Activated CD4-positive, alpha-beta T cell treated with anti-CD3 and anti-CD28 coated beads for 24 hours (primary cell): ENCODE measurements at regions not wholly inside any gene's neighbourhood (a gene's known extent, or its start where the extent isn't known, plus 50 kb on each side); places are given as distances from the start of the nearest gene placed in this dataset.
"Not testable (repeated sequence)": the region's sequence is repeated elsewhere in the genome, so short reads cannot be mapped to it uniquely, and the experiment has no call there.

ENCODE experiments used
- DNase-seq, 2 donors: peaks; one replicate each; pipeline ENCODE4 v3.0.0-alpha.2; 2020; ENCODE audit warnings: low read depth in 2 of 2

DNA sequence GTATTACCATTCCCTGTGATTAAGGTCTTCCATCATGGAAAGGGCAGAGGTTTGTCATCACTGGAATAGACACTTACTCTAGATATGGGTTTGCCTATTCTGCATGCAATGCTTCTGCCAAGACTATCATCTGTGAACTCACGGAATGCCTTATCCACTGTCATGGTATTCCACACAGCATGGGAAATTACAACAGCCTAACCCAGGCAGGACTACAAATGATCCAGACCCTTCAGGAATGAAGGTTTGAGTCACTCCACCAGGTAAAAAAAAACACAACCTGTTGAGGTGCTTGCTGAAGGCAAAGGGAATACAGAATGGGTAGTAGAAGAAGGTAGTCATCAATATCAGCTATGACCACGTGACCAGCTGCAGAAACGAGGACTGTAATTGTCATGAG, 89.0 kb upstream of the RANBP6 start:
- not testable (repeated sequence) for DNase-seq

DNA sequence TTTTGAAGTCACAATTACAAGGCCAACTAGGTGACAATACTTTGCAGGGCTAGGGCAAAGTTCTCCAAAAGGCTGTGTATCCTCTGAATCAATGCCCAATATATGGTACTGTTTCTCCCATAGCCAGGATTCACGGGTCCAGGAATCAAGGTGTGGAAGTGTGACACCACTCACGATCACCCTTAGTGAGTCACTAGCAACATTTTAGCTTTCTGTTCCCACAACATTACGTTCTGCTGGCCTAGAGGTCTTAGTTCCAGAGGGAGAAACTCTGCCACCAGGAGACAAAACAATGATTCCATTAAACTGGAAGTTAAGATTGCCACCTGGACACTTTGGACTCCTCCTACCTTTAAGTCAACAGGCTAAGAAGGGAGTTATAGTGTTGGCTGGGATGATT, 88.5 kb upstream of the RANBP6 start:
- DNase-seq: not testable (repeated sequence)

DNA sequence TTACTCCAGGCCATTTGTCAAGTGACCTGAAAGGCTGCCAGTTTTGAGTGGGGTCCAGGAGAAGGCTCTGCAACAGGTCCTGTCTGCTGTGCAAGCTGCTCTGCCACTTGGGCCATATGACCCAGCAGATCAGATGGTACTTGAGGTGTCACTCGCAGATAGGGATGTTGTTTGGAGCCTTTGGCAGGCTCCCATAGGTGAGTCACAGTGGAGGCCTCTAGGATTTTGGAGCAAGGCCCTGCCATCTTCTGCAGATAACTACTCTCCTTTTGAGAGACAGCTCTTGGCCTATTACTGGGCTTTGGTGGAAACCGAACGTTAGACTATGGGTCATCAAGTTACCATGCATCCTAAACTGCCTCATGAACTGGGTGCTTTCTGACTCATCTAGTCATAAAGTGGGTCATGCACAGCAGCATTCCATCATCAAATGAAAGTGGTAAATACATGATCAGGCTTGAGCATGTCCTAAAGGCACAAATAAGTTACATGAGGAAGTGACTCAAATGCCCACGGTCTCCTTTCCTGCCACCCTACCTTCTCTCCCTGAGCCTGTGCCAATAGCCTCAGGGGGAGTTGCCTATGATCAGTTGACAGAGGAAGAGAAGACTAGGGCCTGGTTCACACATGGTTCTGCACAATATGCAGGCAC, 87.0 kb upstream of the RANBP6 start:
- DNase-seq: not testable (repeated sequence)

DNA sequence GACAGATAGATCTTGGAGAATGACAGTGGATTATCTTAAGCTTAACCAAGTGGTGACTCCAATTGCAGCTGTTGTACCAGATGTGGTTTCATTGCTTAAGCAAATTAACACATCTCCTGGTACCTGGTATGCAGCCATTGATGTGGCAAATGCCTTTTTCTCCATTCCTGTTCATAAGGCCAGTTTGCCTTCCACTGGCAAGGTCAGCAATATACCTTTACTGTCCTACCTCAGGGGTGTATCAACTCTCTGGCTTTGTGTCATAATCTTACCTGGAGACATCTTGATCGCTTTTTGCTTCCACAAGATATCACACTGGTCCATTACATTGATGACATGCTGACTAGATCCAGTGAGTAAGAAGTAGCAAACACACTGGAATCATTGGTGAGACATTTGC, 86.3 kb upstream of the RANBP6 start:
- not testable (repeated sequence) for DNase-seq

DNA sequence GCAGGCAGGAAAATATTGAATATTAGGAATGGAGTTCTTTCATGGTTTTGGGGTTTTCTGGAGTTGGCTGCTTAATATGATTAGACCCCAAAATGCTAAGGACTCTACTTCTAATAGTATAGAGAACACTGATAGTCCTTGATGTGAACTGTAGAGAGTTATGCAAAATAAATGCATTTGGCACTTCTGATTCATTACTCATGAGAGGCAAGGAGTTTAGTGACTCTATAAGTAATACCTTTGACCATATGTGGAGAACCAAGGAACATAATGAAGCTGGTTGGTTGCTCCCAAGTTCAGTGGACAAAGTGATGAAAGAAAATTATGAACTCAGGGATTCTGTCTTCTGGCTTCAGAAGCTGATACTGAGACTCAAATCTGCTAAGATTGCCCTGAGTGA, 83.9 kb upstream of the RANBP6 start:
- DNase-seq: not testable (repeated sequence)

DNA sequence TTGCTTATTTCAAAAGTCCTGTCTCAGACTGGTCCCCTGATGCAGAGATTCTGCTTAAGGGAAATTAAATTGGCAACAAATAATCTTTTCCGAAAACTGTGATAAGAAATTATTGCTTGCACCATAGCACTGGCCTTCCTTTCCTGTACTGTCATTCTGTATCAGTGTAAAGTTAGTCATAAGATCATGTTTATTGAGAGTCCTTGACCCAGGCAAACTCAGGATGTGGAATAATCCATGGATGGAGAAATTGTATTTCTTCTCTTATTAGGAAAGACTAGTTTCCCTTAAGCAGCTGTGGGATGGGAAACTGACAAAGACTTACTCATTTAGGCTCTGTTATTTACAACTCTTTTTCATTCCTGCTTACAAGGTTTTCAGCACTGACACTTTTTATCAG, 83.0 kb upstream of the RANBP6 start:
- no peak for DNase-seq

DNA sequence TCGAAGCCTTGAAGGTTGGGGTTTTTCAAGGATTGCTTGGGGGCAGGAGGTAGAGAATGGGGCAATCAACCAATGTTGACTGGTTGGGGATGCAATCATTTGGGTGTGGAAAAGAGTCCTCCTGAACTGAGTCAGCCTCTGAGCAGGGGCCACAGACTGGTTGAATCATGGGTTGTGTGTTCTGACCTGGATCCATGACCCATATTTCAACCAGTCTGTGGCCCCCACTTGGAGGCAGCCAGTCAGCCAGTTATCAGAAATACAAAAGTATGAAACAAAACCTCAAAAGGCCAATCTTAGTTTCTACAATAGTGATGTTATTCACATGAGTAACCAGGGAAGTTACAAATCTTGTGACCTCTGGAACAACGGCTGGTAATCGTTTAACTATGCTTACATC, 81.4 kb upstream of the RANBP6 start:
- no peak for DNase-seq

DNA sequence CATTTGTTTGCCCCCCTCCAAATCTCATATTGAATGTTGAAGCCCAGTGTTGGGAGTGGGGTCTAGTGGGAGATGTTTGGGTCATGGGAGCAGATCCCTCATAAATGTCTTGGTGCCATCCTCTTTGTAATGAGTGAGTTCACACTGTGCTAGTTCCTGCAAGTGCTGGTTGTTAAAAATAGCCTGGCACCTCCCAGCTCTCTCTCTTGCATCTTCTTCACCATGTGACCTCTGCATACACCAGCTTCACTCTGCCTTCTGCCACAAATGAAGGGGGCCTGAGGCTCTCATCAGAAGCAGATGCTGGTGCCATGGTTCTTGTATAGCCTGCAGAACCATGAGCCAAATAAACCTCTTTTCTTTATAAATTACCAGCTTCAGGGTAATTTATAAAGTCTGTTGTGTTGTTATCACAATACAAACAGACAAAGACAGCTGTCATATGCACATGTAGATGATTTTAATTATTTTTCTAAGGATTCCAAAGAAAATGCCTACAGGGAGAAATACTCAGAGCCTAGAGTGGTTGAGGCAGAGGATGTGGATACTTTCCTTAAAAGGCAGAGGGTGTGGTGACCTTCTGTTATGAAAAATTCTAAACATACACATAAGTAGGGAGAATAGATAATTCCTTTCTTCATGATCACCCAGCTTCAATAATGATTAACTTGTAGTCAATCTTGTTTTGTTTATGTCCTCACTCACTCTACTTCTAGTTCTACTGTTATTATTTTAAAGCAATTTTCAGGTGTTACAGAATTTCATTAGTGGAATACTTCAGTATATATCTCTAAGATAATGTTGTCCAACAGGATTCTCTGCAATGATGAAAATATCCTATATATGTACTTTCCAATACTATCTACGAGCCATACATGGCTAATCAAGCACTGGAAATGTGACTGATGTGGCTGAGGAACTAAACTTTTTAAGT, 75.1 kb upstream of the RANBP6 start:
- no peak for DNase-seq

DNA sequence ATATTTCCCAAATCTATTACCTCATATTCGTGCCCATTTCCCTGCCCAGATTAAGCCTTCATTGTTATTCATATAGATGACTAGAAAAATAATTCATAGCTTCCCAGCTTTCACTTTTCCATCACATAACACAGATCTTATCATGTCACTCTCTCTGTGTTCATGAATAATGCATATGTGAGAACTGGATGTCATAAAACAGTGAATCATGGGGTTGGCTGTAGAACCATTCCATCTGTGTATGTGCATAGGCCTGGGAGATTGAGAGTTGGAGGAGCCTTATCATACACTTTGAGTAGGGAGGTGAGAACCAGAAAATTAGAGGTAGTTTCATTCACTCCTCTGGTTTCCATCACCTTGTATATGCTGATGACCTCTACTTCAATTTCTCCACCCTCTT, 73.9 kb upstream of the RANBP6 start:
- no peak for DNase-seq

DNA sequence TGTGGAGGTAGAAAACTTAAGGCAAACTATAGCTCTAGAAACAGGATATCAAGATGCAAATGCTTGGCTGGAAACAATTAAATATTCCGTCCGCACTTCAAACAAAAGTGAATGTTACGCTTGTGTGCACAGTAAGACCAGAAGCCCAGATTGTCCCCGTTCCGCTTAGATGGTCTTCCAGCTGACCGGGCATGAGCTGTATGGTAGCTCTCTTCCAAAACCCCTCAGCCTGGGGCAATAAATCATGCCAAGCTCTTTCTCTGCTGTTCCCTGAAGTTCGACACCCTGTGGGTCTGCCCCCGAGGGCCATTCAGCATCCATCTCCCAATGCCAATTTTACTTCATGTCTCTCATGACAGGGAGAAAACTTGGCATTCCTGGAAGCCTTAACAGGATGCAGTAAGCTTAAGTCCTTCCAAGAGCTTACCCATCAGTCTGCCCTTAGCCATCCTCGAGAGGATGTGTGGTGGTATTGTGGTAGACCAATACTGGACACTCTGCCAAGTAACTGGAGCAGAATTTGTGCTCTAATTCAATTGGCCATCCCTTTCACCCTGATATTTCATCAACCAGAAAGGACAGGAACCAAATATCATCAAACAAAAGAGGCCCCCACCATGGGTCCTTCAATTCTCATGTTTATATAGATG, 70.7 kb upstream of the RANBP6 start:
- DNase-seq: no peak

DNA sequence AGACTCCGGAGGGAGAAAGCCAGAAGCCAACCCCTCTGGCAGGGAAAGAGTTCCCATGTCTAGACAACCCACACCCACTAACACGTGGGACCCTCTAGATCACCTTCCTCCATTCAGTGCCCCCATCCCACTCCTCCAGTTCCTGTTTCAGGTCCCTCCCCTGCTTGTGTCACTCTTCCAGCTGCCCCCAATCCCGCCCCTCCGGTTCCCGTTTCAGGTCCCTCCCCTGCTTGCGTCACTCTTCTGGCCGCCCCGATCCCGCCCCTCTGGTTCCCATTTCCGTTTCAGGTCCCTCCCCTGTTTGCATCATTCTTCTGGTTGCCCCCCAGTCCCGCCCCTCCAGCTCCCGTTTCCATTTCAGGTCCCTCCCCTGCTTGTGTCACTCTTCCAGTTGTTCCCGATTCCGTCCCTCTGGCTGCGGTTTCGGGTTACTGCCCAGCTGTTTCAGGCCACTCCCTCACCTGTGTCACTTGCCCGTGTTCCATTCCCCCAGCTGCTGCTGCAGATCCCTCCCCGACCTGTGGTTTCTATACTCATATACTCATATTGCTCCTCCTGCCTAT, 64.8 kb upstream of the RANBP6 start:
- peak; percentile 53 to 66 for DNase-seq

DNA sequence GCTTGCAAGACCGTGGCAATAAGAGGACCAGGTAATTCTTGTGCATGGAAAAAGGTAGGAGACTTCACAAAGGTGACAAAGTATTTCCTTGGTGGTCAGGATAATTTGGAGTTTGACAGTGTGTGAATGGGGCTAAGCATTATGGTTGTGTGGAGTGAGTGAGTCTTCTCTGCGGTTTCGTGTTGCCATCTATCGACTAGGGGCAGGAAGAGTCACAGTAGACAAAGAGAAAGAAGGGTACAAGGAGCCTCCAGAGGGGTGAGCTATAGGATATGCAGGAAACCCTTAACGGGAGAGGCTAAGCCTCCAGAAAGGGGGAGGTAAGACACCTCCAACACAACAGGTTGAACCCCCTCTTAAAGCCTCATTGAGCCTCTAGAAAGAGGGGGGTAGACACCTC, 64.0 kb upstream of the RANBP6 start:
- DNase-seq: no peak

DNA sequence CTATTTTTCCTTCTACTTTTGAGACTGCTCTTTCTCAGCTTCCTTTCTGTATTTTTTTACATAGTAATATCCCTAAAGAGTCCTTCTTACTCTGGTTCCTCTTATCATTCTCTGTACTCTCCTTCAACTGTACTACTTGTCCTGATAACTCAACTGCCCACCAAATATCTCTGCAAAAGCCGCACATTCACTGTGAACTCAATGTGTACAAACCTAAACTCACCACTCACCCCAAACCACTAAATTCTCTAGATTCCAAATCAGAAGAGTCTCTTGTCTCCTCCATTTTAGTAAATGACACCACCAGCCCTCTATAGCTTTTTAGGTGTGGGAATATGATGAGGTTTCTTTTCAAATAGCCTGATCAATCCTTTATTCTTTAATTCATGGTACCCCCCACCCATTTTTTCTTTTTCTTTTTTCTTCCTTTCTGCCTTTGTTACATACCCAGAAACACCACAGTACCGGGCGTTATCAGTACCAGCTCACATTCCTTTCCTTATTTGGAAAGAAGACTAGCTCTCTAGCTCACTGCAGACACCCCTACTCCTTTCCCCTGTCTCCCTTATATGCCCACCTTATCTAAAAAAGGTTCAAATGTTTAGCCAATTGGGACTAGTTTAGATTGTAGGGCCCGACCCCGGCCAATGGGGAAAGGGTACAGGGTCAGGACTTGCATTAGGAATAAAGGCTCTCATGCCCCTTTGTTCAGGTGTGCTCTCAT, 63.1 kb upstream of the RANBP6 start:
- DNase-seq: no peak

DNA sequence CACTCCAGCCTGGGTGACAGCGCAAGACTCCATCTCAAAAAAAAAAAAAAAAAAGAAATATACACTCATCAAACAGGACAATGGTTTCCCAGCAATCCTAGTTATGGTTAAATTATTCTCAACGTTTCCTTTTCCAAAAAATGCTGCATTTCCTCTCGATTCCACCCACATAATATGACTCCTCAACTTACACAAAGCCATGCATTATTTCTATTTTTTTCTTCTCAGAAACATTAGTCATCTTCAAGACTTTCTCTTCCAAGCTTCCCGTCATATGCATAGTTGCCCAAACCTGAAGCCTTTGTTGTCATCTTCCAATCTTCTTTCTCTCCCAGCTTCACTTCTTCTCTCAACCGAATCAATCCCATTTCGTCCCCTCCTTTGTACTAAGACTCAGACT, 61.4 kb upstream of the RANBP6 start:
- no peak for DNase-seq

DNA sequence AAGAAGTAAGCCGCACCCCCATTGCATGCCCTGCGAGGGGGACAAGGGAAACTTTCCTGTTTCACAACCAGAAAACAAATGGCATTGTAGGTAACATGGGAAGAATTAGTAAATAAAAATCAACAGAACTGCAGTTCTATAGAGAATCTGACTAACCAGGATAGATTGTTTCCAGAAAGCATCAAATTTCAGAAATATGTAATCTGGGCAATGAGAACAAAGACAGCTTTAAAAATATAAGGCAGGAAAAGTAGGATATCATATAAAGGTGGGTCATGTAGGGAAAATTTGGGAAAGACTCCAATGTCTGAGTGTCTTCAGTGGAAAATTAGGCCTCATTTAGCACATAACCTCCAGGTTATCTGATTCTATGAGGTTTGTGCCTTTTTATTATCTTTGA, 58.3 kb upstream of the RANBP6 start:
- DNase-seq: no peak

DNA sequence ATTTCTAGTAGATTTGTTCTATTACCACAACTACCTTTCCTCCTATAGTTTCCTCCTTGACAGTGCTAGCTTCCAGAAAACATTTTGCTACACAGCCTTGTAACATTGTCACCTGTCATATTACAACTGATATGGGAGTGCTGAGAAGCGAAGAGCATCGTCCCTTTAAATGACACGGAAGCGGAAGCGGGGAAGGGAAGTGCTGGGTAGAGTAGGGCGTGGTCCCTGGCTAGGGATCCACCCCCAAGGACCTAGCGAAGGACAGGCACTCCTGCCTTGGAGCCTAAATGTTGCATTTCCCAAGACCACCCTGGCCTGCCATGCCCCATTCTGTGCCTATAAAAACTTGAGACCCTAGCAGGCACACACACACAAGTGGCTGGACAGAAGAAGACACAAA, 57.4 kb upstream of the RANBP6 start:
- DNase-seq: no peak

DNA sequence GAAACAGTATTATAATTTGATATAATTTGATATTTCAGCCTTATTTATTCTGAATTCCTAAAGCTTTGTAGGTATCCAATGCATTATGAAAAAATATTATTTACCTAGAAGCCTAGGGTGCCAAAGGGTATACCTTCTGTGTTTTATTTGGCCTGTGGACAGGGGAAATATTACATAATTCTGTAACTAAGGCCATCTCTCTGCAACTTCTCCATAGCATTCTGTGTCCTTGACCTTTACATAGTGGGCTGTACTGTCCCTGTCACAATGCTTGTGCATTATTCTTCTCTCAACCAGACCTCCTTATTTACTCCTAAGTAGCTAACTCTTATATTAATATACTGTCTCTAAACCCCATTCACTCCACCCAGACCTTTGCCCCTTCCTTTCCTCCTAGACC, 57.0 kb upstream of the RANBP6 start:
- no peak for DNase-seq

DNA sequence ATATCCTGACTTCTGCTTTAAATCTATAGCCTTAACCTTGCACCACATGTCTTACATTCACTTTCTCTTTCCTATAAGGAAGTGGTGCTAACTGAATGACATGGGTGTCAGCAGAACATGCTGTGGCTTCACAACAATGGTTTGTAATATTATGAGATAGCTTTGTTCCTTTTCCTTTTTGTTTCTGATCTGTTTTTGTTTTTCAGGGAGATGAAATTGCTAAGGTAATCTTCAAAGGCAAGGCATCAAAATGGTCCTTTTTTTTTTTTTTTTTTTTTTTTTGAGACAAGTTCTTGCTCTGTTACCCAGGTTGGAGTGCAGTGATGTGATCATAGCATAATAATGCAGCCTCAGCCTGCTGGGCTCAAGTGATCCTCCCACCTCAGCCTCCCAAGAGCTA, 53.6 kb upstream of the RANBP6 start:
- no peak for DNase-seq

DNA sequence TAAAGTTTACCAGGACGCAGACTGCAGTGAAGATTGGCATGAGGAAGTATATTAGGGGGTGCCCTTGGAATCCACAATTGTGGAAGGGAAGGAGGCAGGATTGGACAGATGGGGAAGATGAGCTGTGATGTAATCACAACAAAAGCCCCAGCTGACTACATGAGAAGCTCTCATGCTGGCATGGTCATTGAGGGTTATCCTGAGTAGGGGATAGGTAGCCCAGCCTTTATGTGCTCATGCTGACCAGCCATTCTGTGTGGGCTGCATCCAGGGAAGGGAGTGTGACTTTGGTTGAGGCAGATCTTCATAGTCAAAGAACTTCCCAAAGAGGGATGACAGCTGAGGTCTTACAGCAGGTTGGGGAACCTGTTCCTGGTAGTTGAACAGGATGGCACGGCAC, 52.0 kb upstream of the RANBP6 start:
- no peak for DNase-seq
